HG03039 (cell line): ENCODE measurements at regions not wholly inside any gene's neighbourhood (a gene's known extent, or its start where the extent isn't known, plus 50 kb on each side); places are given as distances from the start of the nearest gene placed in this dataset.
A peak's percentile ranks its signal among the peaks of the same experiment; 100 is the strongest.
"Not testable (repeated sequence)": the region's sequence is repeated elsewhere in the genome, so short reads cannot be mapped to it uniquely, and the experiment has no call there.

Experiments
- ATAC-seq: cut with Tn5 transposase; IDR thresholded peaks from one replicate; pipeline ENCODE4 v1.9.1; 2021; ENCODE audit warnings: mild to moderate bottlenecking, moderate library complexity; ENCODE audit not compliant: unreplicated experiment

- ATAC-seq, result not testable (repeated sequence)
Measured at GRCh38 chr5:102154791-102155605, 141.1 kb downstream of the SLCO4C1 start.

GRCh38 chr5:102154291-102154690 lies 141.8 kb downstream of the SLCO4C1 start:
- ATAC-seq, result no peak

- ATAC-seq, result peak; percentile 85
Measured at GRCh38 chr5:102153003-102153759, 142.9 kb downstream of the SLCO4C1 start.

- ATAC-seq, result no peak
Measured at GRCh38 chr5:102139029-102139428, 157.1 kb downstream of the SLCO4C1 start.

GRCh38 chr5:102138243-102138653 lies 157.8 kb downstream of the SLCO4C1 start:
- ATAC-seq, result no peak

GRCh38 chr5:102130890-102131289 lies 165.2 kb downstream of the SLCO4C1 start:
- ATAC-seq, result no peak

- ATAC-seq, result no peak
Measured at GRCh38 chr5:102130386-102130785, 165.7 kb downstream of the SLCO4C1 start.

- ATAC-seq, result no peak
Measured at GRCh38 chr5:102119252-102119651, 176.8 kb downstream of the SLCO4C1 start.

GRCh38 chr5:102115736-102116135 lies 180.3 kb downstream of the SLCO4C1 start:
- ATAC-seq, result no peak

- no peak for ATAC-seq
Measured at GRCh38 chr5:102114525-102115069, 181.5 kb downstream of the SLCO4C1 start.

GRCh38 chr5:102107865-102108264 lies 188.2 kb downstream of the SLCO4C1 start:
- no peak for ATAC-seq

GRCh38 chr5:102106599-102106998 lies 189.5 kb downstream of the SLCO4C1 start:
- no peak for ATAC-seq

- no peak for ATAC-seq
Measured at GRCh38 chr5:102099766-102100331, 196.2 kb downstream of the SLCO4C1 start.

- not testable (repeated sequence) for ATAC-seq
Measured at GRCh38 chr5:102099083-102099482, 197.0 kb downstream of the SLCO4C1 start.

GRCh38 chr5:102098606-102099005 lies 197.5 kb downstream of the SLCO4C1 start:
- not testable (repeated sequence) for ATAC-seq

GRCh38 chr5:102090770-102091169 lies 205.3 kb downstream of the SLCO4C1 start:
- peak; percentile 82 for ATAC-seq

GRCh38 chr5:102089883-102090282 lies 206.2 kb downstream of the SLCO4C1 start:
- no peak for ATAC-seq

GRCh38 chr5:102087906-102088305 lies 208.2 kb downstream of the SLCO4C1 start:
- ATAC-seq, result no peak

- ATAC-seq, result no peak
Measured at GRCh38 chr5:102080288-102080687, 215.8 kb downstream of the SLCO4C1 start.

GRCh38 chr5:102077920-102078319 lies 218.2 kb downstream of the SLCO4C1 start:
- ATAC-seq, result no peak

GRCh38 chr5:102069974-102070373 lies 226.1 kb downstream of the SLCO4C1 start:
- no peak for ATAC-seq
